ENCODE measurements at regions not wholly inside any gene's neighbourhood (a gene's known extent, or its start where the extent isn't known, plus 50 kb on each side); places are given as distances from the start of the nearest gene placed in this dataset.

DNA sequence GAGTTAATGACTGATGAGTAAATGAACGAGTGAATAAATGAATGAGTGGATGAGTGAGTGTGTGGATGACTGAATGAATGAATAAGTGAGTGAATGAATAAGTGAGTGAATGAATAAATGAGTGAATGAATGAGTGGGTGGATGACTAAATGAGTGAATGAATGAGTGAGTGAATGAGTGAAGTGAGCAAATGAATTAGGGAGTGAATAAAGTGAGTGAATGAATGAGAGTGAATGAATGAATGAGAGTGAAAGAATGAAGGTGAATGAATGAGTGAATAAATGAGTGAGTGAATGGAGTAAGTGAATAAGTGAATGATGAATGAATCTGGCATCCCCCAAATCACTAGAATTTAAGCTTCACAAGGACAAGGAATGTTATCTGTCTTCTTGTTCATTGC lies 1253.0 kb downstream of the TYW1 start:
- TF ChIP-seq, protein P1, sequence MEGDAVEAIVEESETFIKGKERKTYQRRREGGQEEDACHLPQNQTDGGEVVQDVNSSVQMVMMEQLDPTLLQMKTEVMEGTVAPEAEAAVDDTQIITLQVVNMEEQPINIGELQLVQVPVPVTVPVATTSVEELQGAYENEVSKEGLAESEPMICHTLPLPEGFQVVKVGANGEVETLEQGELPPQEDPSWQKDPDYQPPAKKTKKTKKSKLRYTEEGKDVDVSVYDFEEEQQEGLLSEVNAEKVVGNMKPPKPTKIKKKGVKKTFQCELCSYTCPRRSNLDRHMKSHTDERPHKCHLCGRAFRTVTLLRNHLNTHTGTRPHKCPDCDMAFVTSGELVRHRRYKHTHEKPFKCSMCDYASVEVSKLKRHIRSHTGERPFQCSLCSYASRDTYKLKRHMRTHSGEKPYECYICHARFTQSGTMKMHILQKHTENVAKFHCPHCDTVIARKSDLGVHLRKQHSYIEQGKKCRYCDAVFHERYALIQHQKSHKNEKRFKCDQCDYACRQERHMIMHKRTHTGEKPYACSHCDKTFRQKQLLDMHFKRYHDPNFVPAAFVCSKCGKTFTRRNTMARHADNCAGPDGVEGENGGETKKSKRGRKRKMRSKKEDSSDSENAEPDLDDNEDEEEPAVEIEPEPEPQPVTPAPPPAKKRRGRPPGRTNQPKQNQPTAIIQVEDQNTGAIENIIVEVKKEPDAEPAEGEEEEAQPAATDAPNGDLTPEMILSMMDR (IDR thresholded peaks at IDR 0.05; ENCODE audit: low read depth, low read length) = no peak
- no peak for TF ChIP-seq EZH2phosphoT487 (IDR thresholded peaks at IDR 0.05; ENCODE audit: low read depth)

Data from OCI-LY3 (cell line).